ENCODE measurements at regions not wholly inside any gene's neighbourhood (a gene's known extent, or its start where the extent isn't known, plus 50 kb on each side); places are given as distances from the start of the nearest gene placed in this dataset.

DNA sequence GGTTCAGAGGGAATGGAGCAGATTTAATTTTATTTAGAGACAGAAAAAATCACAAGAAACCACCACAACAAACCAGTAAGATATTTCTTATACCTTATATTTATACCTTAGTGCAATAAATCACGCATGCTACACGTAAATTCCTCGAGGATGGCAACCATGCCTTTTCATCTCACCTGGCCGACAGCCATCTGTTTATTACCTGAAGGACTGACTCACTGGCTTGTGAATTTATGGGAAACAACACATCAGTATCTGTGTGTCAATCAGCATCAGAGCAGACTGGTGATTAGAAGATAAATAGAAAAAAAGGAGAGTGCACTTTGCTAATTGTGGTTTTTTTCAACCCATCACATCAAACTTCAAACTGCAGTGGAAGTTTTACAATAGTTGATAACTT, 58.4 kb downstream of the S1PR1 start:
- H3F3A ChIP-seq (ENCODE audit: insufficient read depth, low read length): no peaks in the 10 kb centered on the region
- H3K36me3 ChIP-seq (ENCODE audit: insufficient read depth, low read length): no peaks in the 10 kb centered on the region
- H3K4me3 ChIP-seq (ENCODE audit: low read depth, low read length, poor library complexity, severe bottlenecking): no peak overlapping the region
- TF ChIP-seq EZH2 (IDR thresholded peaks at IDR 0.05; ENCODE audit: borderline replicate concordance, low read length): no peak
- TF ChIP-seq, protein P1, sequence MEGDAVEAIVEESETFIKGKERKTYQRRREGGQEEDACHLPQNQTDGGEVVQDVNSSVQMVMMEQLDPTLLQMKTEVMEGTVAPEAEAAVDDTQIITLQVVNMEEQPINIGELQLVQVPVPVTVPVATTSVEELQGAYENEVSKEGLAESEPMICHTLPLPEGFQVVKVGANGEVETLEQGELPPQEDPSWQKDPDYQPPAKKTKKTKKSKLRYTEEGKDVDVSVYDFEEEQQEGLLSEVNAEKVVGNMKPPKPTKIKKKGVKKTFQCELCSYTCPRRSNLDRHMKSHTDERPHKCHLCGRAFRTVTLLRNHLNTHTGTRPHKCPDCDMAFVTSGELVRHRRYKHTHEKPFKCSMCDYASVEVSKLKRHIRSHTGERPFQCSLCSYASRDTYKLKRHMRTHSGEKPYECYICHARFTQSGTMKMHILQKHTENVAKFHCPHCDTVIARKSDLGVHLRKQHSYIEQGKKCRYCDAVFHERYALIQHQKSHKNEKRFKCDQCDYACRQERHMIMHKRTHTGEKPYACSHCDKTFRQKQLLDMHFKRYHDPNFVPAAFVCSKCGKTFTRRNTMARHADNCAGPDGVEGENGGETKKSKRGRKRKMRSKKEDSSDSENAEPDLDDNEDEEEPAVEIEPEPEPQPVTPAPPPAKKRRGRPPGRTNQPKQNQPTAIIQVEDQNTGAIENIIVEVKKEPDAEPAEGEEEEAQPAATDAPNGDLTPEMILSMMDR (IDR thresholded peaks at IDR 0.05; ENCODE audit: low read length): no peak
- H2AFZ ChIP-seq (ENCODE audit: low read length): no peak overlapping the region
- H3K27ac ChIP-seq (ENCODE audit: low read depth, low read length, poor library complexity, severe bottlenecking): no peak overlapping the region
- no peaks in the 10 kb centered on the region for H3K79me2 ChIP-seq (ENCODE audit: insufficient read depth, low read length)
- no peak overlapping the region for H3K9ac ChIP-seq (ENCODE audit: low read length)
- no peaks in the 10 kb centered on the region for H3K27me3 ChIP-seq (ENCODE audit: insufficient read depth, low read length)
- no peak overlapping the region for H3K4me2 ChIP-seq (ENCODE audit: low read length)
- H3K9me2 ChIP-seq (ENCODE audit: low read depth, low read length): no peaks in the 10 kb centered on the region
- no peaks in the 10 kb centered on the region for H4K20me1 ChIP-seq (ENCODE audit: insufficient read depth, low read length)
- H3K4me1 ChIP-seq (ENCODE audit: insufficient read depth, low read length, severe bottlenecking): no peaks in the 10 kb centered on the region
- H3K9me3 ChIP-seq (ENCODE audit: low read length): no peaks in the 10 kb centered on the region

DNA sequence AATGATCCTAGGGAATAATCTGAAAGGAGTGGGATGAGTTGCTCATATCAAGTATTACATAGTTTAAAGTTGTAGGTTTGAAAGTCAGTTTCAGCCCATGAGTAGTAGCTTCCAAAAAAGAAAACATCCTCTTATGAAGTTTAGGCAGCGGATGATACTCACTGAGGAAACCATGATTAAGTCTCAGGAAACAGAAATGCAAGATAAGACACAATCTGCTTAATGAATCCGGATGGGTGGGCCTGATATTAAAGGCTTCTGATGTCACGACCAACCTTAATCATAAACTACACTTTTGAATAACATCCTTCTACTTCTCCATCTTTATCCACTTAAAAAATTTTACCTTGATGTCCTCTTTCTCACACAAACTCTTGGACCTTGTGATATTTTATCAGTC, 61.8 kb downstream of the S1PR1 start:
- Histone ChIP-seq H2AFZ (ENCODE audit: low read length) (no peak overlapping the region), H3K9ac (ENCODE audit: low read length) (no peak overlapping the region), H3K4me3 (ENCODE audit: low read depth, low read length, poor library complexity, severe bottlenecking) (no peak overlapping the region), H3K4me2 (ENCODE audit: low read length) (no peak overlapping the region), H3K4me1 (ENCODE audit: insufficient read depth, low read length, severe bottlenecking) (no peaks in the 10 kb centered on the region), H3K79me2 (ENCODE audit: insufficient read depth, low read length) (no peaks in the 10 kb centered on the region), H3F3A (ENCODE audit: insufficient read depth, low read length) (no peaks in the 10 kb centered on the region), H3K27me3 (ENCODE audit: insufficient read depth, low read length) (no peaks in the 10 kb centered on the region), H4K20me1 (ENCODE audit: insufficient read depth, low read length) (no peaks in the 10 kb centered on the region), H3K9me2 (ENCODE audit: low read depth, low read length) (no peaks in the 10 kb centered on the region), H3K36me3 (ENCODE audit: insufficient read depth, low read length) (no peaks in the 10 kb centered on the region), H3K9me3 (ENCODE audit: low read length) (no peaks in the 10 kb centered on the region), H3K27ac (ENCODE audit: low read depth, low read length, poor library complexity, severe bottlenecking) (no peak overlapping the region)
- TF ChIP-seq EZH2 (IDR thresholded peaks at IDR 0.05; ENCODE audit: borderline replicate concordance, low read length): no peak
- TF ChIP-seq, protein P1 (IDR thresholded peaks at IDR 0.05; ENCODE audit: low read length): no peak

DNA sequence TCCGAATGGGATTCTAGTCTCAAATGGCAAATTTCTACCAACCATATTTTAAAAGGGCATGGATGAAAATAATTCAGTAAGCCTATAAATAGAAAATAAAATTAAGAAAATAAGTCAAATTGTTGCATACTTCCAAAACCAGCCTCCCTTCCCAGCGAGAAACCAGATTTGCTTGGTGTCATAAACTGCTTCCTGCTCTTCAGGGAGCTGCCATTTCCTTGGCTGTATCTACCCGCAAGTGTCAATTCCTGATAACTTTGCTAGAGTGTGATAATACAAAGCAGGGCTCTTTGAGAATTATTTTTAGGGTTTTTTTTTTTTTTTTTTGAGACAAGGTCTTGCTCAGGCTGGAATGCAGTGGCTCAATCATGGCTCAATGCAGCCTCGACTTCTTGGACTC, 62.3 kb downstream of the S1PR1 start:
- no peaks in the 10 kb centered on the region for H3K36me3 ChIP-seq (ENCODE audit: insufficient read depth, low read length)
- H3K27me3 ChIP-seq (ENCODE audit: insufficient read depth, low read length): no peaks in the 10 kb centered on the region
- H3K4me3 ChIP-seq (ENCODE audit: low read depth, low read length, poor library complexity, severe bottlenecking): no peak overlapping the region
- H3F3A ChIP-seq (ENCODE audit: insufficient read depth, low read length): no peaks in the 10 kb centered on the region
- no peak overlapping the region for H3K9ac ChIP-seq (ENCODE audit: low read length)
- H2AFZ ChIP-seq (ENCODE audit: low read length): no peak overlapping the region
- H3K9me3 ChIP-seq (ENCODE audit: low read length): no peaks in the 10 kb centered on the region
- TF ChIP-seq, protein P1 (IDR thresholded peaks at IDR 0.05; ENCODE audit: low read length): no peak
- TF ChIP-seq EZH2 (IDR thresholded peaks at IDR 0.05; ENCODE audit: borderline replicate concordance, low read length): no peak
- H3K4me2 ChIP-seq (ENCODE audit: low read length): no peak overlapping the region
- no peaks in the 10 kb centered on the region for H4K20me1 ChIP-seq (ENCODE audit: insufficient read depth, low read length)
- no peaks in the 10 kb centered on the region for H3K79me2 ChIP-seq (ENCODE audit: insufficient read depth, low read length)
- H3K9me2 ChIP-seq (ENCODE audit: low read depth, low read length): no peaks in the 10 kb centered on the region
- no peak overlapping the region for H3K27ac ChIP-seq (ENCODE audit: low read depth, low read length, poor library complexity, severe bottlenecking)
- H3K4me1 ChIP-seq (ENCODE audit: insufficient read depth, low read length, severe bottlenecking): no peaks in the 10 kb centered on the region
